HEK293T (cell line): ENCODE measurements at regions not wholly inside any gene's neighbourhood (a gene's known extent, or its start where the extent isn't known, plus 50 kb on each side); places are given as distances from the start of the nearest gene placed in this dataset.

Source experiments
- FOXM1 ChIP-seq: fragments of 450-650 bp; IDR thresholded peaks from 2 replicates; pipeline ENCODE4 v1.6.1; 2017; ENCODE audit warnings: mild to moderate bottlenecking, borderline replicate concordance
- L3MBTL2 ChIP-seq: fragments of 450-650 bp; conservative IDR thresholded peaks from 2 replicates; pipeline ENCODE4 v1.6.1; 2016; ENCODE audit warnings: mild to moderate bottlenecking
- LEF1 ChIP-seq: fragments of 450-650 bp; IDR thresholded peaks from 2 replicates; pipeline ENCODE4 v1.6.1; 2017; ENCODE audit warnings: mild to moderate bottlenecking, borderline replicate concordance
- SP1 ChIP-seq: fragments of 450-650 bp; IDR thresholded peaks from 2 replicates; pipeline ENCODE4 v1.6.1; 2017
- TF ChIP-seq, protein P1 (sequence below): fragments of 450-650 bp; IDR thresholded peaks from 2 replicates; pipeline ENCODE4 v1.6.1; 2016

GRCh38 chr11:24206511-24206910 lies 290.3 kb upstream of the LUZP2 start:
- TF ChIP-seq FOXM1, result no peak
- TF ChIP-seq, protein P1, sequence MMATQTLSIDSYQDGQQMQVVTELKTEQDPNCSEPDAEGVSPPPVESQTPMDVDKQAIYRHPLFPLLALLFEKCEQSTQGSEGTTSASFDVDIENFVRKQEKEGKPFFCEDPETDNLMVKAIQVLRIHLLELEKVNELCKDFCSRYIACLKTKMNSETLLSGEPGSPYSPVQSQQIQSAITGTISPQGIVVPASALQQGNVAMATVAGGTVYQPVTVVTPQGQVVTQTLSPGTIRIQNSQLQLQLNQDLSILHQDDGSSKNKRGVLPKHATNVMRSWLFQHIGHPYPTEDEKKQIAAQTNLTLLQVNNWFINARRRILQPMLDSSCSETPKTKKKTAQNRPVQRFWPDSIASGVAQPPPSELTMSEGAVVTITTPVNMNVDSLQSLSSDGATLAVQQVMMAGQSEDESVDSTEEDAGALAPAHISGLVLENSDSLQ, result no peak
- TF ChIP-seq SP1, result no peak
- no peak for TF ChIP-seq LEF1
- TF ChIP-seq L3MBTL2, result no peak
